Endothelial cell of umbilical vein (primary cell): ENCODE measurements at regions not wholly inside any gene's neighbourhood (a gene's known extent, or its start where the extent isn't known, plus 50 kb on each side); places are given as distances from the start of the nearest gene placed in this dataset.
A peak's percentile ranks its signal among the peaks of the same experiment; 100 is the strongest.

Experiments used
- BruUV-seq: library from RNA; stranded (reverse); fragments of 400-500 nt; replicated peaks from 2 replicates; lab custom pipeline; 2021; lab: Mats Ljungman, UMichigan
- CTCF ChIA-PET: fragments of 300-600, 350-600 bp; sonication (Branson Sonifier 250); formaldehyde crosslinking; loops from one replicate; lab custom pipeline; 2021; ENCODE audit warnings: antibody characterized with exemption, inconsistent platforms; lab: Charles Lee
- POLR2A ChIA-PET: fragments of 300-600, 350-600 bp; sonication (Branson Sonifier 250); formaldehyde crosslinking; loops from one replicate; lab custom pipeline; 2021; ENCODE audit warnings: antibody characterized with exemption, inconsistent platforms; lab: Charles Lee
- DNase-seq: peaks from one replicate; pipeline ENCODE4 v3.0.0-alpha.2; 2011; ENCODE audit warnings: low read depth, low spot score
- FAIRE-seq: peaks from 2 replicates; lab custom pipeline; 2011; peaks lifted over from hg19 to GRCh38; lab: Jason Lieb, UNC
- H2AFZ ChIP-seq: 2 replicates; pipeline ENCODE4 v1.6.0; 2012; ENCODE audit warnings: low read depth, low read length, control low read depth, inconsistent platforms
- H3K27ac ChIP-seq: 2 replicates; pipeline ENCODE4 v1.5.1; 2011; ENCODE audit warnings: low read depth, mild to moderate bottlenecking, control low read depth, low read length, moderate library complexity; ENCODE audit not compliant: insufficient read depth
- H3K27me3 ChIP-seq, 2 experiments: 2 replicates each; pipeline versions ENCODE4 v1.6.0 to v1.6.1; 2011; ENCODE audit warnings: low read length in 2 of 2, mixed read lengths in 1 of 2; ENCODE audit not compliant: control insufficient read depth in 2 of 2, insufficient read depth in 2 of 2
- H3K36me3 ChIP-seq, 2 experiments: 2 replicates in 1 of 2; 3 replicates in 1 of 2; pipeline ENCODE4 v1.5.1; 2011; ENCODE audit warnings: low read length in 2 of 2, mild to moderate bottlenecking in 1 of 2, moderate library complexity in 1 of 2; ENCODE audit not compliant: control insufficient read depth in 2 of 2, insufficient read depth in 2 of 2; ENCODE audit errors: extremely low read depth in 1 of 2
- H3K4me1 ChIP-seq: 3 replicates; pipeline ENCODE4 v1.5.1; 2011; ENCODE audit warnings: mild to moderate bottlenecking, low read length; ENCODE audit not compliant: control insufficient read depth, insufficient read depth; ENCODE audit errors: extremely low read depth
- H3K4me2 ChIP-seq: 2 replicates; pipeline ENCODE4 v1.6.1; 2011; ENCODE audit warnings: low read length, control low read depth, mixed read lengths; ENCODE audit not compliant: insufficient read depth
- H3K4me3 ChIP-seq, 3 experiments: fragments of 200-600 bp in 1 of 3; sonication (generic), shearing (Covaris generic) in 1 of 3; replicated peaks in 1 of 3; 2 replicates each; pipeline ENCODE4 v1.5.1; 2011 to 2016; ENCODE audit warnings: control low read depth in 3 of 3, low read length in 3 of 3, mild to moderate bottlenecking in 2 of 3, inconsistent platforms in 1 of 3, low read depth in 1 of 3, moderate library complexity in 1 of 3; ENCODE audit not compliant: insufficient read depth in 1 of 3
- H3K79me2 ChIP-seq: 2 replicates; pipeline ENCODE4 v1.6.0; 2012; ENCODE audit warnings: low read length, inconsistent platforms; ENCODE audit not compliant: control insufficient read depth, insufficient read depth
- H3K9ac ChIP-seq: replicated peaks from 2 replicates; pipeline ENCODE3; 2011; ENCODE audit warnings: low read length, control low read depth; ENCODE audit not compliant: insufficient read depth; ENCODE audit errors: extremely low read depth
- H3K9me1 ChIP-seq: replicated peaks from 3 replicates; pipeline ENCODE4 v1.6.0; 2011; ENCODE audit warnings: mild to moderate bottlenecking, low read length; ENCODE audit not compliant: control insufficient read depth, insufficient read depth; ENCODE audit errors: extremely low read depth
- H3K9me3 ChIP-seq: replicated peaks from 2 replicates; pipeline ENCODE4 v1.5.1; 2012; ENCODE audit warnings: low read length, inconsistent platforms; ENCODE audit not compliant: control insufficient read depth, insufficient read depth
- H4K20me1 ChIP-seq: replicated peaks from 2 replicates; pipeline ENCODE3; 2011; ENCODE audit warnings: mild to moderate bottlenecking, low read length; ENCODE audit not compliant: control insufficient read depth, insufficient read depth; ENCODE audit errors: extremely low read depth
- EZH2 ChIP-seq: IDR thresholded peaks from 2 replicates; pipeline ENCODE4 v1.6.1; 2012; ENCODE audit warnings: borderline replicate concordance, low read depth, mild to moderate bottlenecking, moderate library complexity, low read length, inconsistent platforms; ENCODE audit not compliant: severe bottlenecking
- FOS ChIP-seq: IDR thresholded peaks from 2 replicates; pipeline ENCODE4 v1.6.1; 2011; ENCODE audit warnings: mild to moderate bottlenecking, low read length, moderate library complexity, borderline replicate concordance; ENCODE audit not compliant: insufficient read depth
- GATA2 ChIP-seq: IDR thresholded peaks from 2 replicates; pipeline ENCODE4 v1.7.0; 2011; ENCODE audit warnings: low read depth, mild to moderate bottlenecking, moderate library complexity, mixed read lengths, low read length; ENCODE audit not compliant: insufficient read length, insufficient read depth
- JUN ChIP-seq: IDR thresholded peaks from 2 replicates; pipeline ENCODE4 v1.6.1; 2011; ENCODE audit warnings: borderline replicate concordance, low read depth; ENCODE audit not compliant: insufficient read length, insufficient read depth
- MAX ChIP-seq: IDR thresholded peaks from 2 replicates; pipeline ENCODE4 v1.6.1; 2011; ENCODE audit not compliant: insufficient read depth, insufficient read length
- MYC ChIP-seq: IDR thresholded peaks from one replicate; pipeline ENCODE4 v1.6.1; 2011; ENCODE audit warnings: mild to moderate bottlenecking, low read depth, low read length
- POLR2A ChIP-seq: IDR thresholded peaks from 2 replicates; pipeline ENCODE4 v1.6.1; 2012; ENCODE audit warnings: low read depth, mild to moderate bottlenecking, control low read depth, low read length
- POLR2AphosphoS5 ChIP-seq: IDR thresholded peaks from 2 replicates; pipeline ENCODE4 v1.6.1; 2012; ENCODE audit warnings: low read depth, mild to moderate bottlenecking, control low read depth, low read length, moderate library complexity; ENCODE audit not compliant: insufficient read depth
- dilution Hi-C: fragments of 300-500 bp; cut with MboI; formaldehyde crosslinking; loops from one replicate; pipeline ENCODE4 v1.15.0; 2019; ENCODE audit warnings: low sequenced_read_pairs; ENCODE audit not compliant: extremely low pct_ligation_motif_present
- intact Hi-C: fragments of 100-400 bp; cut with micrococcal nuclease; formaldehyde crosslinking; loops from one replicate; pipeline ENCODE4 v1.10.0; 2022
- TF ChIP-seq, protein P1 (sequence below), 2 donors: IDR thresholded peaks; 1 replicate in 1 of 2; 2 replicates in 1 of 2; pipeline ENCODE4 v1.5.1; 2011; ENCODE audit warnings: low read length in 2 of 2, mild to moderate bottlenecking in 2 of 2, moderate library complexity in 2 of 2, control low read depth in 1 of 2, inconsistent platforms in 1 of 2, low read depth in 1 of 2; ENCODE audit not compliant: insufficient read depth in 1 of 2; ENCODE audit errors: extremely low read depth in 1 of 2

GRCh38 chr12:91400271-91400670 lies 217.7 kb upstream of the DCN start:
- Histone ChIP-seq H3K9me1 (no peaks in the 10 kb centered on the region), H3K36me3 (no peaks in the 10 kb centered on the region), H3K9ac (no peak overlapping the region), H4K20me1 (no peaks in the 10 kb centered on the region), H2AFZ (peak overlapping the region; percentile 17), H3K4me3 (no peak overlapping the region), H3K27me3 (no peaks in the 10 kb centered on the region), H3K4me2 (peak overlapping the region; percentile 63), H3K4me1 (peaks cover 22% of the 10 kb centered on the region), H3K9me3 (no peaks in the 10 kb centered on the region), H3K79me2 (no peaks in the 10 kb centered on the region), H3K27ac (peak overlapping the region; percentile 48)
- FAIRE-seq (peak; percentile 85), DNase-seq (peak; percentile 93)
- intact Hi-C loops: loop anchor here (1.0 kb wide), 3 partner anchors 138 to 744 kb away; no protein-coding TSS in a partner anchor
- ChIA-PET POLR2A (interaction anchor here (0.8 to 1.2 kb wide), 4 partner anchors 19 to 746 kb away, joined by 3 read pairs; partner anchors contain the start of gene BTG1), CTCF (interaction anchor here (0.8 to 4.3 kb wide), 4 partner anchors 12 to 73 kb away, joined by 3 to 56 read pairs (median 4); no protein-coding TSS in a partner anchor)
- TF ChIP-seq MAX (no peak), POLR2AphosphoS5 (peak; percentile 76), POLR2A (no peak), GATA2 (peak; percentile 97), JUN (peak; percentile 46)
- dilution Hi-C loops: no loop called here
- no TSS peak for BruUV-seq

- no peaks in the 10 kb centered on the region for H4K20me1 ChIP-seq
- H2AFZ ChIP-seq: no peak overlapping the region
- no peak overlapping the region for H3K27ac ChIP-seq
- H3K9me1 ChIP-seq: no peaks in the 10 kb centered on the region
- no peak for TF ChIP-seq POLR2A
- TF ChIP-seq EZH2: no peak
- TF ChIP-seq MAX: no peak
- TF ChIP-seq GATA2: no peak
- TF ChIP-seq POLR2AphosphoS5: no peak
- TF ChIP-seq, protein P1, sequence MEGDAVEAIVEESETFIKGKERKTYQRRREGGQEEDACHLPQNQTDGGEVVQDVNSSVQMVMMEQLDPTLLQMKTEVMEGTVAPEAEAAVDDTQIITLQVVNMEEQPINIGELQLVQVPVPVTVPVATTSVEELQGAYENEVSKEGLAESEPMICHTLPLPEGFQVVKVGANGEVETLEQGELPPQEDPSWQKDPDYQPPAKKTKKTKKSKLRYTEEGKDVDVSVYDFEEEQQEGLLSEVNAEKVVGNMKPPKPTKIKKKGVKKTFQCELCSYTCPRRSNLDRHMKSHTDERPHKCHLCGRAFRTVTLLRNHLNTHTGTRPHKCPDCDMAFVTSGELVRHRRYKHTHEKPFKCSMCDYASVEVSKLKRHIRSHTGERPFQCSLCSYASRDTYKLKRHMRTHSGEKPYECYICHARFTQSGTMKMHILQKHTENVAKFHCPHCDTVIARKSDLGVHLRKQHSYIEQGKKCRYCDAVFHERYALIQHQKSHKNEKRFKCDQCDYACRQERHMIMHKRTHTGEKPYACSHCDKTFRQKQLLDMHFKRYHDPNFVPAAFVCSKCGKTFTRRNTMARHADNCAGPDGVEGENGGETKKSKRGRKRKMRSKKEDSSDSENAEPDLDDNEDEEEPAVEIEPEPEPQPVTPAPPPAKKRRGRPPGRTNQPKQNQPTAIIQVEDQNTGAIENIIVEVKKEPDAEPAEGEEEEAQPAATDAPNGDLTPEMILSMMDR (IDR thresholded peaks at IDR 0.05; ENCODE audit: extremely low read depth in 1 of 2, insufficient read depth in 1 of 2, low read depth in 1 of 2, low read length in 2 of 2): no peak
- no peak for TF ChIP-seq JUN
- TF ChIP-seq MYC: no peak
- no peak for TF ChIP-seq FOS
- ChIA-PET POLR2A (no interaction called here), CTCF (interaction anchor here (4.3 kb wide), 1 partner anchor 16 kb away, joined by 56 read pairs; no protein-coding TSS in a partner anchor)
- DNase-seq (no peak), FAIRE-seq (no peak)
- no peaks in the 10 kb centered on the region for H3K9me3 ChIP-seq
- BruUV-seq: no TSS peak
- H3K27me3 ChIP-seq: no peaks in the 10 kb centered on the region
- dilution Hi-C loops (no loop called here), intact Hi-C loops (no loop called here)
- H3K79me2 ChIP-seq: no peaks in the 10 kb centered on the region
- no peak overlapping the region for H3K4me2 ChIP-seq
- H3K4me1 ChIP-seq: peaks cover 22% of the 10 kb centered on the region
- no peaks in the 10 kb centered on the region for H3K36me3 ChIP-seq
- H3K4me3 ChIP-seq: no peak overlapping the region
- no peak overlapping the region for H3K9ac ChIP-seq
These were observed 215.4 kb upstream of the DCN start for GRCh38 chr12:91397866-91398532.
